MM.1S (cell line): ENCODE measurements at regions not wholly inside any gene's neighbourhood (a gene's known extent, or its start where the extent isn't known, plus 50 kb on each side); places are given as distances from the start of the nearest gene placed in this dataset.

Source experiments
- DNase-seq: peaks from one replicate; pipeline ENCODE4 v3.0.0-alpha.2; 2015
- H2AFZ ChIP-seq: fragments of 300-600 bp; sonication (generic); 2 replicates; pipeline ENCODE4 v1.6.0; 2016; ENCODE audit warnings: antibody characterized with exemption, low read length
- H3F3A ChIP-seq: fragments of 300-600 bp; sonication (generic); 2 replicates; pipeline ENCODE4 v1.6.1; 2016; ENCODE audit warnings: mild to moderate bottlenecking, antibody characterized with exemption, low read length, moderate library complexity, mixed read lengths; ENCODE audit not compliant: insufficient read depth
- H3K27ac ChIP-seq: fragments of 300-600 bp; sonication (generic); 2 replicates; pipeline ENCODE4 v1.5.1; 2016; ENCODE audit warnings: mild to moderate bottlenecking, low read length
- H3K27me3 ChIP-seq: fragments of 300-600 bp; sonication (generic); replicated peaks from 2 replicates; pipeline ENCODE4 v1.6.0; 2016; ENCODE audit warnings: low read length; ENCODE audit not compliant: insufficient read depth
- H3K36me3 ChIP-seq: fragments of 300-600 bp; sonication (generic); replicated peaks from 2 replicates; pipeline ENCODE4 v1.6.1; 2016; ENCODE audit warnings: mild to moderate bottlenecking, low read length, mixed read lengths; ENCODE audit not compliant: insufficient read depth
- H3K4me1 ChIP-seq: fragments of 300-600 bp; sonication (generic); 2 replicates; pipeline ENCODE4 v1.6.1; 2016; ENCODE audit warnings: low read length, mixed read lengths
- H3K4me2 ChIP-seq: fragments of 300-600 bp; sonication (generic); 2 replicates; pipeline ENCODE4 v1.6.0; 2016; ENCODE audit warnings: low read depth, low read length
- H3K4me3 ChIP-seq: fragments of 300-600 bp; sonication (generic); 2 replicates; pipeline ENCODE4 v1.5.1; 2016; ENCODE audit warnings: low read length, mixed read lengths
- H3K79me2 ChIP-seq: fragments of 300-600 bp; sonication (generic); 2 replicates; pipeline ENCODE4 v1.6.1; 2016; ENCODE audit warnings: mixed run types, low read length, mixed read lengths
- H3K9ac ChIP-seq: fragments of 300-600 bp; sonication (generic); 2 replicates; pipeline ENCODE4 v1.6.1; 2016; ENCODE audit warnings: low read length, mixed read lengths
- H3K9me2 ChIP-seq: fragments of 300-600 bp; sonication (generic); replicated peaks from 2 replicates; pipeline ENCODE4 v1.6.1; 2016; ENCODE audit warnings: mild to moderate bottlenecking, low read length, mixed read lengths; ENCODE audit not compliant: insufficient read depth
- H3K9me3 ChIP-seq: fragments of 300-600 bp; sonication (generic); replicated peaks from 2 replicates; pipeline ENCODE4 v1.6.1; 2016; ENCODE audit warnings: mild to moderate bottlenecking, low read length, mixed read lengths; ENCODE audit not compliant: insufficient read depth
- H4K20me1 ChIP-seq: fragments of 300-600 bp; sonication (generic); 2 replicates; pipeline ENCODE4 v1.6.1; 2016; ENCODE audit warnings: mild to moderate bottlenecking, low read length, moderate library complexity, mixed read lengths; ENCODE audit not compliant: insufficient read depth
- EZH2 ChIP-seq: fragments of 300-600 bp; sonication (generic); optimal IDR thresholded peaks from 2 replicates; pipeline ENCODE3; 2017; ENCODE audit warnings: low read depth, mild to moderate bottlenecking, antibody characterized with exemption, low read length, mixed read lengths
- EZH2phosphoT487 ChIP-seq: fragments of 300-600 bp; sonication (generic); IDR thresholded peaks from 2 replicates; pipeline ENCODE4 v1.6.1; 2018; ENCODE audit warnings: antibody characterized with exemption, low read length
- TF ChIP-seq, protein P1 (sequence below): fragments of 300-600 bp; sonication (generic); IDR thresholded peaks from 2 replicates; pipeline ENCODE4 v1.5.1; 2016; ENCODE audit warnings: antibody characterized with exemption, low read length, mixed read lengths

DNA sequence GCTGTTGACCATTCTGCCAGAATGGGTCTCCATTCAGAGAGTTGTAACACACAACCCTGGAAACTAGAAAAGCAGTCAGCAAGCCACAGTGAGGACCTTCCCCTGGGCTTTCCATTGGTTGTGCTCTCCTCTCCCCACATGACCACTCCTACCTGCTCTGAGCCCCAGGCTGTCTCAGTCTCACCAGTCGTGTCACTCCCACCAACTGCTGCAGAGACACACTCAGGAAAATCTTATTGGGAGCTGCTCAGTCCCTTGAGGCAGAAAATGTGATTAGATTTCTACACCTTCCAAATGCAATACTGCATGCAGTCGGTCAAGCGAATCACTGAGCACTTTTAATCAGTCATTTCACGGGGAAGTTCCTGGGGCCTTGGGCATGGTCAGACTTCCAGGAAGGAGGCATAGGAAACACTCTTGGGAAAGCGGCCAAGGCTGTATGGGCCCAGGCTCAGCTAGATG lies 284.2 kb upstream of the NMUR2 start:
- no peak overlapping the region for H3K9ac ChIP-seq
- H3K79me2 ChIP-seq, result no peaks in the 10 kb centered on the region
- TF ChIP-seq EZH2 (no peak), EZH2phosphoT487 (no peak)
- TF ChIP-seq, protein P1, sequence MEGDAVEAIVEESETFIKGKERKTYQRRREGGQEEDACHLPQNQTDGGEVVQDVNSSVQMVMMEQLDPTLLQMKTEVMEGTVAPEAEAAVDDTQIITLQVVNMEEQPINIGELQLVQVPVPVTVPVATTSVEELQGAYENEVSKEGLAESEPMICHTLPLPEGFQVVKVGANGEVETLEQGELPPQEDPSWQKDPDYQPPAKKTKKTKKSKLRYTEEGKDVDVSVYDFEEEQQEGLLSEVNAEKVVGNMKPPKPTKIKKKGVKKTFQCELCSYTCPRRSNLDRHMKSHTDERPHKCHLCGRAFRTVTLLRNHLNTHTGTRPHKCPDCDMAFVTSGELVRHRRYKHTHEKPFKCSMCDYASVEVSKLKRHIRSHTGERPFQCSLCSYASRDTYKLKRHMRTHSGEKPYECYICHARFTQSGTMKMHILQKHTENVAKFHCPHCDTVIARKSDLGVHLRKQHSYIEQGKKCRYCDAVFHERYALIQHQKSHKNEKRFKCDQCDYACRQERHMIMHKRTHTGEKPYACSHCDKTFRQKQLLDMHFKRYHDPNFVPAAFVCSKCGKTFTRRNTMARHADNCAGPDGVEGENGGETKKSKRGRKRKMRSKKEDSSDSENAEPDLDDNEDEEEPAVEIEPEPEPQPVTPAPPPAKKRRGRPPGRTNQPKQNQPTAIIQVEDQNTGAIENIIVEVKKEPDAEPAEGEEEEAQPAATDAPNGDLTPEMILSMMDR, result no peak
- H2AFZ ChIP-seq, result no peak overlapping the region
- no peaks in the 10 kb centered on the region for H3F3A ChIP-seq
- no peak for DNase-seq
- no peaks in the 10 kb centered on the region for H4K20me1 ChIP-seq
- H3K4me2 ChIP-seq, result no peak overlapping the region
- no peaks in the 10 kb centered on the region for H3K9me2 ChIP-seq
- H3K27me3 ChIP-seq, result no peaks in the 10 kb centered on the region
- no peaks in the 10 kb centered on the region for H3K9me3 ChIP-seq
- no peak overlapping the region for H3K4me3 ChIP-seq
- no peaks in the 10 kb centered on the region for H3K36me3 ChIP-seq
- H3K4me1 ChIP-seq, result no peaks in the 10 kb centered on the region
- no peak overlapping the region for H3K27ac ChIP-seq

DNA sequence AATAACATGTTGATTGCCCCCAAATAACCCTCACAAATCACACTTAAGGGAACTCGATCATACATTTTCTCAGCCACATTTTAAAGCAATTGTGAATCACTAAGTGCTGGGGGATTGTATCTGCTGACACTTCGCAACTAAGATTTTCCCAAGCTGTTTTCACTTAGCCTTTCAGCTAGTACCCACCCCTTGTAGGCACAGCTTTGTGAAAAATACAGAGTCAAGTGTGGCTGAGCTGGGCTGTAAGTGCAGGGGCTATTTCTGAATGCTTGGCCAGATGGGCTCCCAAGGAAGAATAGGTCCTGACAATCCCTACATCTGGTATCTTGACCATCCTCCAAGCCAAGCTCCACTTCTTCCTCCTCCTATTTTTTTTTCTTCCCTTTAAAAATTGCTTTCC lies 289.2 kb upstream of the NMUR2 start:
- Histone ChIP-seq H3K9me2 (no peaks in the 10 kb centered on the region), H3K4me3 (no peak overlapping the region), H3K27me3 (no peaks in the 10 kb centered on the region), H2AFZ (no peak overlapping the region), H4K20me1 (no peaks in the 10 kb centered on the region), H3K4me1 (no peaks in the 10 kb centered on the region), H3K9me3 (no peaks in the 10 kb centered on the region), H3K9ac (no peak overlapping the region), H3K36me3 (no peaks in the 10 kb centered on the region), H3K27ac (no peak overlapping the region), H3K79me2 (no peaks in the 10 kb centered on the region), H3F3A (no peaks in the 10 kb centered on the region), H3K4me2 (no peak overlapping the region)
- no peak for TF ChIP-seq EZH2
- no peak for TF ChIP-seq EZH2phosphoT487
- TF ChIP-seq, protein P1, result no peak
- DNase-seq, result no peak

DNA sequence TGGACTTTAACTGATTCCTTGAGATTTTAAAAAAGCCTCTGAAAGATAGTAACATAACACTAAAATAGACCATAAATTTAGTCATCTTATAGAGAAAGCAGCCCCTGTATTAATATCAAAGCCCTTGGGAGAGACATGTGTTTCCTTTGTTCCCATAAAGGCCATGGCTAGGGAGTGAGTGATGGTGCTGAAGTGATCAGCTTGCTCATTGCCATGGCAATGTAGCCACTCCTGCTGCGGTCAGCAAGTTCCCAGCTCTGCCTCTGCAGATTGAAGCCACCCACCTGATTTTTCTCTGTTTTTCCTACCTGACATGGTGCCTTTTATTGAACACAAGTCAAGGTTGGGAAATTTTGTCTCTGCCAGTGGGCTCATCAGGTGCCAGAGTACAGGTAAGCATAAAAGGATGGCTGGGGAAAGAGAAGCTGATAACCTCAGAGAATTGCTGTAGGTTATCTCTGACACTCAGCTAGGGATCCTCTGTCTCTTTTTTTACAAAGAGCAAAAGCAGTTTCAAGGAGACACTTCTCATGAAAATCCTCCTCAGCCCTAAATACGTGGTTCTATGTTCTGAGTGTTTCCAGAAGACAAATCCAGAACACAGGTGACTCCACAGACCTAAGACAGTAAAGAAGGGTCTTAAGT lies 296.3 kb upstream of the NMUR2 start:
- no peak overlapping the region for H3K9ac ChIP-seq
- no peaks in the 10 kb centered on the region for H3K27me3 ChIP-seq
- TF ChIP-seq EZH2 (no peak), EZH2phosphoT487 (no peak)
- TF ChIP-seq, protein P1, result no peak
- H4K20me1 ChIP-seq, result no peaks in the 10 kb centered on the region
- H2AFZ ChIP-seq, result no peak overlapping the region
- H3K9me2 ChIP-seq, result no peaks in the 10 kb centered on the region
- no peak for DNase-seq
- no peaks in the 10 kb centered on the region for H3K79me2 ChIP-seq
- no peak overlapping the region for H3K27ac ChIP-seq
- no peak overlapping the region for H3K4me3 ChIP-seq
- H3K4me1 ChIP-seq, result no peaks in the 10 kb centered on the region
- no peaks in the 10 kb centered on the region for H3F3A ChIP-seq
- H3K4me2 ChIP-seq, result no peak overlapping the region
- no peaks in the 10 kb centered on the region for H3K9me3 ChIP-seq
- H3K36me3 ChIP-seq, result no peaks in the 10 kb centered on the region
